Right cardiac atrium (tissue), 5 donors: ENCODE measurements at regions not wholly inside any gene's neighbourhood (a gene's known extent, or its start where the extent isn't known, plus 50 kb on each side); places are given as distances from the start of the nearest gene placed in this dataset.
"Not testable (repeated sequence)": the region's sequence is repeated elsewhere in the genome, so short reads cannot be mapped to it uniquely, and the experiment has no call there.

Source experiments
- ATAC-seq, 2 donors: fragments of 200-7000 bp; cut with Tn5 transposase; one replicate each; pipeline versions ENCODE4 v1.8.0 to v1.9.1; 2020; ENCODE audit warnings: moderate library complexity in 2 of 2, mild to moderate bottlenecking in 1 of 2
- DNase-seq, 3 donors: peaks; one replicate each; pipeline ENCODE4 v3.0.0-alpha.2; 2020
- H3K27ac ChIP-seq: one replicate; pipeline ENCODE4 v1.5.1; 2013; ENCODE audit warnings: mild to moderate bottlenecking, low read length, control low read depth, moderate library complexity
- H3K27me3 ChIP-seq: one replicate; pipeline ENCODE4 v1.6.1; 2013; ENCODE audit not compliant: control insufficient read depth, insufficient read depth
- H3K4me1 ChIP-seq: one replicate; pipeline ENCODE4 v1.6.1; 2013; ENCODE audit warnings: low read length; ENCODE audit not compliant: control insufficient read depth, insufficient read depth
- H3K4me3 ChIP-seq: one replicate; pipeline ENCODE4 v1.5.1; 2013; ENCODE audit warnings: low read length, control low read depth
- H3K9me3 ChIP-seq: one replicate; pipeline ENCODE4 v1.6.1; 2013; ENCODE audit warnings: low read length; ENCODE audit not compliant: control insufficient read depth
- WGBS: extraction: QIAGEN DNeasy Blood & Tissue Kit; methylation state at CpG from one replicate; pipeline ENCODE4 v1.1.7; 2013; 5-methylcytosine and 5-hydroxymethylcytosine counted together
- intact Hi-C, 4 donors: fragments of 100-400 bp; cut with DNase I; formaldehyde crosslinking; loops; one replicate each; pipeline versions ENCODE4 v1.11.0 to v1.14.0; 2022 to 2023
- donor health status: healthy with polysubstance abuse.
- donor health status: DM: no; HTN: yes; CAD: no.
- donor health status: DM: no; HTN: no; CAD: no.
- donor health status: DM: no; HTN: yes; CAD: no; lungs with severe emphysema.
- donor health status: DM: yes; HTN: yes; CAD: no.

DNA sequence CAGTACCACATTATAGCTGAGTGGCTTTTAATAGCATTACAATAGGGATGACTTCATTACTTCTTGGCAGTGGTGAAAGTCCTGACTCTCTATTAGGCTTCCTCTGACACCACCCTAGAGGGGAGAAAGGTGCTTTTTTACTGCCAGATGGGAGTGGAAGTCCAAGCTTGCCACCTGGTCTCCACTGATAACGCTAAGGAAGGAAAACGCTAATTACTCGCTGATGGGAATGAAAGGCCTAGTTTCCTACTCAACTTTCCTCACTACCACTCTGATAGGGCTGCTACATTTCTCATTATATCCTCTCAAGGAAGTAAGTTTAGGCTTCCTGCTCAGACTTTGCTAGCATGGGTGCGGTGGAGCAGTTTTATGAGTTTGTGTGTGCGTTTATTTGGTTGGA lies 62.3 kb upstream of the PAGE3 start:
- peak; percentile 82 to 97 for ATAC-seq
- no peak for DNase-seq
- Histone ChIP-seq H3K4me1 (no peaks in the 10 kb centered on the region), H3K4me3 (no peak overlapping the region), H3K27me3 (no peaks in the 10 kb centered on the region), H3K9me3 (no peaks in the 10 kb centered on the region), H3K27ac (no peak overlapping the region)
- intact Hi-C loops, result no loop called here
- WGBS, result 61% methylated on average over 5 of the region's 5 CpGs

DNA sequence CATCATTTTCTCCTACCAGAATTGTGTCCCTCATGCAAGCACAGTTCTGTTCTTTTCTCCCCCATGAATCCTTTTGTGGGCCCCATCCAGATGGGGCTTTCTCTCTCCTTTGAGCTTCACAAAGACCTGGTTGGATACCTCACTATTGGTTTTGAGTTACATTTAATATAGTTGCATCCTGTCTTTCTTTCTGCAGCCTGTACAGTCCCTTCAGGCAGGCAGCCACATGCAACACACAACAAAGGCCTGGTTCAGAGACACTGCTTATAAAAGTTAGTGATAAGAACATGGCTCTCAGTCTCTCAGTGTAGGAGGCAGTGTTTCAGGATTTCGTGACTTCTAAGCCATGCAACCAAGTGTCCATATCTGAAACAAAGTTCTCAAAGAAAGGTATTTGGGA lies 70.6 kb upstream of the PAGE3 start:
- Histone ChIP-seq H3K27me3 (no peaks in the 10 kb centered on the region), H3K9me3 (no peaks in the 10 kb centered on the region), H3K27ac (no peak overlapping the region), H3K4me3 (no peak overlapping the region), H3K4me1 (no peaks in the 10 kb centered on the region)
- WGBS, result 58% methylated on average over 1 of the region's 1 CpG
- ATAC-seq (no peak), DNase-seq (no peak)
- intact Hi-C loops, result no loop called here

DNA sequence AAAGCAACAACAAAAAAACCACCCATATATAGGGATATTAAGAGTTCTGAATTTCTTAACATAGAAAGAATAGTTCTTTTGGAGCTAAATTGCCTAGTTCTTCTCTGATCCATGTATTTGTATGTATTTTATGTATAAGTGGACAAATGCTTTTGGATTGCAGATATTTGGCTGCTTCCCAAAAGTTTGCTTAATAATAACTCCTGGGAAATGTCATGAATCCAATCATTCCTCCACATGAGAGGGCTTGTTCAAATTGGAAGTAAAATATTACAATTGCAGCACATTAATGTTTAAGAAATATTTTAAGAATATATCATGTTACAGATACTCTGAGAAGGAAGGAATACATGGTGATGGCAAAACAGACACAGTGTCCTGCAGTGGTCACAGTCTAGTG lies 71.5 kb upstream of the PAGE3 start:
- H3K27ac ChIP-seq, result no peak overlapping the region
- H3K4me1 ChIP-seq, result no peaks in the 10 kb centered on the region
- intact Hi-C loops, result no loop called here
- H3K9me3 ChIP-seq, result no peaks in the 10 kb centered on the region
- no peaks in the 10 kb centered on the region for H3K27me3 ChIP-seq
- ATAC-seq (no peak), DNase-seq (no peak)
- H3K4me3 ChIP-seq, result no peak overlapping the region

DNA sequence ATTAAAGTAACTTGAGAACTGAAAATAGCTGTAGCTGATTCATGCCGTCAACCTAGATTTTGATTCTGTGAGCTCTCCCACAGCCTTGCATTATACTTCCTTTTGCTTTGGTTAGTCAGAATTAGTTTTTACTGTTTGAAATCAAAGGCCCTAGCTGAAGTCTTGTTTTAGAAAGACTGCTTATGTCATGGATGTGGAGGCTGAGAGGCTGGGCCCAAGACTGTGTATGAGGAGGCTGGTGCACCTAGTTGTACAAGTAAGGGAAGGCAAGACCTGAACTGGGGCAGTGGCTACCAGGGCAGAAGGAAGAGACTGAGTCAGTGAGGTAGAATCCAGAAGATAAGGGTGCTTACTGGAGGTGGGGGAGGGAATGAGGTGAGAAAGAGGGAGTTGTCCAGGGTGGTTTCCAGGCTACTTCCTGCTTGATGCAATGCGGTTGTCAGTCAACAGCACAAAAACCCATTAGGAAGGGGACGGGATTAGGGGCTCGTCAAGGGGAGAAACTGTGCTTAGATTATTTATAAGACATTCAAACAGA lies 76.2 kb upstream of the PAGE3 start:
- intact Hi-C loops, result loop anchor here in 1 of 4 donors (10.0 kb wide), 1 partner anchor 206 kb away; no protein-coding TSS in a partner anchor
- WGBS, result 55% methylated on average over 4 of the region's 4 CpGs
- Histone ChIP-seq H3K4me1 (no peaks in the 10 kb centered on the region), H3K9me3 (no peaks in the 10 kb centered on the region), H3K27ac (no peak overlapping the region), H3K4me3 (no peak overlapping the region), H3K27me3 (no peaks in the 10 kb centered on the region)
- DNase-seq, result no peak
- ATAC-seq, result no peak

DNA sequence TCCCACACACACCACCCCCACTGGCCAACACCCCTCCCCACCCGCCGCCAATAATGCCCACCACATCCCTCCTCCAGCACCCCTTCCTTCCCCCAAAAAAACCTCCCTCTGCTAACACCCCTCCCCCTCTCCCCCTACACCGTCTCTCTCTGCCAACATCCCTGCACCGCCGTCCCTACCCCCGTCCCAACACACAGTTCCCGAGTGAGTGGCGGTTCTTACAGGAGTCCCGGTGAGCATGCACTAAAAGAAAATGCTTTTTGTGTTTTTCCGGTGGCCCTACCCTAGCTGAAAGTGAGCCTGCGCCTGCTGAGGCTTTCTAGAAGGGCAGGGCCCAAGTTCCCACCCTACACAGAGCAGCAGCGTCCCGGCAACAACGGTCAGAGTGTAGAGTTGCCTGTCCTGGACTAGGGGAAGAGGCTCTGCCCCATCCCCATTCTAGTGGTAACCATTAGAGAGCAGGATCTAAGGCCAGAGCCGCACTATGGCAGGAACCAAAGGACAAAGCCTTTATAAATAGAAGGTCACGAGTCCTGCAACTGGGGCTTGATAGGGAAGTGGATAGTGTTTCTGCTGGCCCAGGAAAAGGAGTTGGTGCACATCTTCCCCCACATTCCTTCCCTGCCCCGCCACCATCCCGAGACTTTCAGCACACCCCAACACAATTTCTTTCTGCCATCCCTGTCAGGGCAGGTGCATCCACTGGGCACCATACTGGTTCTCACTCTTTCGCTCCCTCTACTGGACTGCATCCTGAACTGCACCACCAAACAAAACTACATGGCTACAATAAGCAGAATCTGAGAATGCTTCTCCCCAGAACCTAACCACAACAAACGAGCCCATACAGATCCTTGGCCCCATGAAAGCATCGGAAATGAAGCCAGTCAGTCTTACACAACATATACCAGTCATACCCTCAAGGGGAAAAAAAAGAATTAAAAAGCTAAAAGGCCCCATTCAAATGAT lies 78.1 kb upstream of the PAGE3 start:
- H3K4me3 ChIP-seq, result no peak overlapping the region
- peak in 2 of 3 donors; percentile 15 to 32 for DNase-seq
- H3K4me1 ChIP-seq, result no peaks in the 10 kb centered on the region
- intact Hi-C loops, result loop anchor here in 1 of 4 donors (10.0 kb wide), 1 partner anchor 208 kb away; no protein-coding TSS in a partner anchor
- peak overlapping the region; percentile 15 for H3K27ac ChIP-seq
- 28% methylated on average over 21 of the region's 21 CpGs for WGBS
- H3K9me3 ChIP-seq, result no peaks in the 10 kb centered on the region
- H3K27me3 ChIP-seq, result no peaks in the 10 kb centered on the region
- ATAC-seq, result peak in 1 of 2 donors; percentile 74

DNA sequence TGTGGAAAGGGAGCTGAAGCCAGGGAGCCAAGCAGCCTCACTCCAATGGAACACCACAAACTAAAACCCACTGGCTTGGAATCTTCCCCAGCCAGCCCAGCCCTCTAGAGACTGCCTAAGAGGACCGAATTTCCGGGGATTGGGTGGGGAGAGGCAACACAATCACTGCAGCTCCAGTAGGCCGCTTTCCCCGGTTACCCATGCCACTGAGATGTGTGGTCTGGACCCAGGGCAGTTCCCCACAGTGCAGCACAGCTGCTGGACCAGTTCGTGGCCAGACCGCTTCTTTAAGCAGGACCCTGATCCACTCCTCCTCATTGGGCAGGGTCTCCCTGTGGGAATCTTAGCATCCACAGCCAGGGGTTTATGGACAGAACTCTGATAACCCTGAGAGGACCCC lies 91.9 kb upstream of the PAGE3 start:
- Histone ChIP-seq H3K4me3 (no peak overlapping the region), H3K9me3 (no peaks in the 10 kb centered on the region), H3K4me1 (no peaks in the 10 kb centered on the region), H3K27me3 (no peaks in the 10 kb centered on the region), H3K27ac (no peak overlapping the region)
- 81% methylated on average over 6 of the region's 6 CpGs for WGBS
- ATAC-seq (no peak), DNase-seq (peak in 1 of 3 donors; percentile 23)
- intact Hi-C loops, result no loop called here

DNA sequence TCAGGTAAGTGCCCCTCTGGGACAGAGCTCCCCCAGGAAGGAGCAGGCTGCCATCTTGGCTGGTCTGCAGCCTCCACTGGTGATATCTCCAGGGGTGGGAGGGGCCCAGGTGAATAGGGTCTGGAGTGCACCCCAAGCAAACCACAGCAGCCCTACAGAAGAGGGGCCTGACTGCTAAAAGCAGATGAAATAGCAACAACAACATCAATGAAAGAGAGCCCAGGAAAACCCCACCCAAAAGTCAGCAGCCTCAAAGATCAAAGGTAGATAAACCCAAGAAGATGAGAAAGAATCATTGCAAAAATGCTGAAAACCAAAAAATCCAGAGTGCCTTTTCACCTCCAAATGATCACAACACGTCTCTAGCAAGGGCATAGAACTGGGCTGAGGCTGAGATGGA lies 92.5 kb upstream of the PAGE3 start:
- H3K4me3 ChIP-seq, result no peak overlapping the region
- H3K4me1 ChIP-seq, result no peaks in the 10 kb centered on the region
- no peaks in the 10 kb centered on the region for H3K27me3 ChIP-seq
- DNase-seq (no peak), ATAC-seq (no peak)
- no peaks in the 10 kb centered on the region for H3K9me3 ChIP-seq
- no peak overlapping the region for H3K27ac ChIP-seq
- intact Hi-C loops, result no loop called here
- WGBS, result 62% methylated on average over 1 of the region's 1 CpG

DNA sequence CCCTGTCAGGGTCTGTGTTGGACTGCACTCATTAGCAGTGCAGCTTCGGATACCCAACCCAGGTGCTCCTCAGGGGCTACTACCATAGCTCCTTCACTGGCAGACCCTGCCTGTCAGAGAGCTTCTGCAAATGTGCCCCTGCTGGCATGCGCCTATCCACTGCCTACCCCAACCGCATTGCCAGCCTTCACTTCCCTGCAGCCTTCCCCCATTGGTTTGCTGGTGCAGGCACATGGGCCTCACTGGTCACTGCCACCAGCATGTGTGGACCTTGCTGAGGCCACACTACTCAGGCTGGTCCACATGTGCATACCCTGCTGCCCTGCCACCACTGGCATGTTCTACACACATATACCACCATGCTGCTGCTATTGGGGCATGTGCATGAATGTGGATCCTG lies 72.5 kb upstream of the MAGEH1 start:
- 96% methylated on average over 3 of the region's 3 CpGs for WGBS
- no peak overlapping the region for H3K27ac ChIP-seq
- DNase-seq, result peak in 1 of 3 donors; percentile 25

DNA sequence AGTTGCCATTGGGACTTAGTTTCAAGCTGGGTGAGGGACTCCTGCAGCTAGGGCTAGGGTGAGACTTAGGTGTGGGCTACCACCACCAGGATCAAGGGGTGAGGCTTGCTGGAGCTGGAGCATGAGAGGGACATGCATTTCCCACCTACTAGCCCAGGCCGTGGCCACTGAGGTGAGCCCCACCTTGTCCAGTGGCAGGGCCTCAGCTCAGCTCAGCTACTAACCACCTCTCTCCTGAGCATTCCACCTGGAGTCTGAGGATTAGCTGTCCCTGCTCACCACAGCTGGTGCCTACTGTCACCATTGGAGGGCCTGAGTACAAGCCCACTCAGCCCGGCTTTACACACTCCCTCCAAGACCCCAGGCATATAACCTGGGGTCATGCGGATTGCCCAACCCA lies 62.6 kb upstream of the MAGEH1 start:
- no peak for ATAC-seq
- 62% methylated on average over 3 of the region's 3 CpGs for WGBS

More for the DNA sequence above, 72.5 kb upstream of the MAGEH1 start:
- H3K4me3 ChIP-seq, result no peak overlapping the region
- intact Hi-C loops, result no loop called here
- no peaks in the 10 kb centered on the region for H3K4me1 ChIP-seq
- H3K27me3 ChIP-seq, result no peaks in the 10 kb centered on the region
- ATAC-seq, result no peak
- no peaks in the 10 kb centered on the region for H3K9me3 ChIP-seq

DNA sequence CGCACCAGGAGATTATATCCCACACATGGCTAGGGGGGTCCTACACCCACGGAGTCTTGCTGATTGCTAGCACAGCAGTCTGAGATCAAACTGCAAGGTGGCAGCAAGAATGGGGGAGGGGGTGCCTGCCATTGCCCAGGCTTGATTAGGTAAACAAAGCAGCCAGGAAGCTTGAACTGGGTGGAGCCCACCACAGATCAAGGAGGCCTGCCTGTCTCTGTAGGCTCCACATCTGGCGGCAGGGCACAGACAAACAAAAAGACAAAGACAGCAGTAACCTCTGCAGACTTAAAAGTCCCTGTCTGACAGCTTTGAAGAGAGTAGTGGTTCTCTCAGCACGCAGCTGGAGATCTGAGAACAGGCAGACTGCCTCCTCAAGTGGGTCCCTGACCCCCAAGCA lies 55.1 kb upstream of the MAGEH1 start:
- intact Hi-C loops, H3K27ac ChIP-seq, H3K9me3 ChIP-seq, DNase-seq, ATAC-seq, H3K4me1 ChIP-seq, H3K27me3 ChIP-seq, H3K4me3 ChIP-seq: not testable (repeated sequence)
- WGBS, result 69% methylated on average over 4 of the region's 4 CpGs

More for the DNA sequence above, 62.6 kb upstream of the MAGEH1 start:
- H3K27ac ChIP-seq, result no peak overlapping the region
- H3K4me3 ChIP-seq, result no peak overlapping the region
- intact Hi-C loops, result no loop called here
- no peaks in the 10 kb centered on the region for H3K4me1 ChIP-seq
- DNase-seq, result peak in 1 of 3 donors; percentile 8
- no peaks in the 10 kb centered on the region for H3K9me3 ChIP-seq
- no peaks in the 10 kb centered on the region for H3K27me3 ChIP-seq
